K562 (cell line): ENCODE measurements at regions not wholly inside any gene's neighbourhood (a gene's known extent, or its start where the extent isn't known, plus 50 kb on each side); places are given as distances from the start of the nearest gene placed in this dataset.

ENCODE experiments used
- ATAC-seq: fragments of 200-7000 bp; cut with Tn5 transposase; 3 replicates; pipeline ENCODE4 v1.9.1; 2020; ENCODE audit warnings: moderate library complexity
- BruUV-seq: library from RNA; stranded (reverse); fragments of 400-500 nt; replicated peaks from 2 replicates; lab custom pipeline; 2021; lab: Mats Ljungman, UMichigan
- CTCF ChIA-PET: fragments of 300-600 bp; formaldehyde crosslinking; extraction: SDS; loops from one replicate; lab custom pipeline; 2021; ENCODE audit warnings: low intra/inter-chr PET ratio; lab: Yijun Ruan, JAX
- POLR2A ChIA-PET: fragments of 300-600, 350-650 bp; sonication (Branson Sonifier 250); formaldehyde crosslinking; extraction: SDS; loops from one replicate; lab custom pipeline; 2021; ENCODE audit warnings: antibody characterized with exemption, inconsistent platforms; lab: Yijun Ruan, JAX
- DNase-seq, 4 experiments: peaks; one replicate each; pipeline versions ENCODE4 v3.0.0 to v3.0.0-alpha.2; 2011 to 2018; ENCODE audit warnings: low spot score in 3 of 4, mixed read lengths in 3 of 4; ENCODE audit errors: extremely low read depth in 1 of 4
- FAIRE-seq: peaks from 2 replicates; lab custom pipeline; 2011; peaks lifted over from hg19 to GRCh38; lab: Jason Lieb, UNC
- H2AFZ ChIP-seq: 2 replicates; pipeline ENCODE4 v1.6.0; 2011; ENCODE audit warnings: low read depth, low read length, control low read depth, inconsistent platforms
- H3K27ac ChIP-seq: fragments of 200-600 bp; 3 replicates; pipeline ENCODE4 v1.8.0; 2011; ENCODE audit warnings: low read depth, mild to moderate bottlenecking, control low read depth, inconsistent platforms, low read length, moderate library complexity, mixed read lengths; ENCODE audit errors: extremely low read depth
- H3K27me3 ChIP-seq, 2 experiments: fragments of 300-600 bp in 1 of 2; 2 replicates in 1 of 2; 3 replicates in 1 of 2; pipeline versions ENCODE4 v1.6.0 to v1.8.0; 2011; ENCODE audit warnings: inconsistent platforms in 2 of 2, low read length in 2 of 2, mild to moderate bottlenecking in 1 of 2, mixed read lengths in 1 of 2, moderate library complexity in 1 of 2; ENCODE audit not compliant: control insufficient read depth in 2 of 2, insufficient read depth in 2 of 2
- H3K36me3 ChIP-seq: fragments of 300-600 bp; 3 replicates; pipeline ENCODE4 v1.8.0; 2011; ENCODE audit warnings: mild to moderate bottlenecking, low read length, inconsistent platforms; ENCODE audit not compliant: control insufficient read depth, insufficient read depth
- H3K4me1 ChIP-seq, 2 experiments: fragments of 200-600 bp in 1 of 2; replicated peaks in 1 of 2; 2 replicates in 1 of 2; 3 replicates in 1 of 2; pipeline versions ENCODE4 v1.5.1 to v1.8.0; 2011; ENCODE audit warnings: inconsistent platforms in 2 of 2, low read length in 2 of 2, mild to moderate bottlenecking in 1 of 2, mixed read lengths in 1 of 2, moderate library complexity in 1 of 2; ENCODE audit not compliant: control insufficient read depth in 2 of 2, insufficient read depth in 2 of 2
- H3K4me2 ChIP-seq: 2 replicates; pipeline ENCODE4 v1.6.1; 2011; ENCODE audit warnings: low read length, control low read depth, inconsistent platforms, mixed read lengths; ENCODE audit not compliant: insufficient read depth
- H3K4me3 ChIP-seq: fragments of 200-600 bp; sonication (generic), shearing (Covaris generic); 2 replicates; pipeline ENCODE4 v1.5.1; 2016; ENCODE audit warnings: control low read depth, inconsistent platforms
- H3K79me2 ChIP-seq: fragments of 200-600 bp; 3 replicates; pipeline ENCODE4 v1.8.0; 2011; ENCODE audit warnings: low read length, inconsistent platforms; ENCODE audit not compliant: control insufficient read depth, insufficient read depth
- H3K9ac ChIP-seq, 2 experiments: 2 replicates each; pipeline versions ENCODE4 v1.6.0 to v1.6.1; 2011; ENCODE audit warnings: low read depth in 2 of 2, low read length in 2 of 2, control low read depth in 1 of 2, inconsistent platforms in 1 of 2, mild to moderate bottlenecking in 1 of 2, mixed read lengths in 1 of 2; ENCODE audit not compliant: insufficient read depth in 1 of 2
- H3K9me1 ChIP-seq: one replicate; pipeline ENCODE4 v1.6.0; 2011; ENCODE audit warnings: inconsistent platforms, mild to moderate bottlenecking, low read length, moderate library complexity; ENCODE audit not compliant: control insufficient read depth, insufficient read depth
- H3K9me3 ChIP-seq: replicated peaks from 2 replicates; pipeline ENCODE4 v1.5.1; 2011; ENCODE audit warnings: low read depth, low read length, inconsistent platforms; ENCODE audit not compliant: control insufficient read depth, insufficient read depth
- H4K20me1 ChIP-seq: replicated peaks from 2 replicates; pipeline ENCODE4 v1.6.1; 2011; ENCODE audit warnings: low read length, inconsistent platforms, mixed read lengths; ENCODE audit not compliant: control insufficient read depth, insufficient read depth
- CHCHD3 ChIP-seq: fragments of 250-450 bp; sonication (Bioruptor Pico); IDR thresholded peaks from 2 replicates; pipeline ENCODE4 v2.1.2; 2022; ENCODE audit warnings: mild to moderate bottlenecking
- NFRKB ChIP-seq: fragments of 450-650 bp; IDR thresholded peaks from 2 replicates; pipeline ENCODE4 v1.6.1; 2016; ENCODE audit warnings: low read depth
- PHB ChIP-seq: fragments of 250-450 bp; sonication (Bioruptor Pico); IDR thresholded peaks from 2 replicates; pipeline ENCODE4 v1.5.0; 2021
- PHB2 ChIP-seq: fragments of 450-650 bp; IDR thresholded peaks from 2 replicates; pipeline ENCODE4 v1.6.1; 2017; ENCODE audit warnings: low read depth
- PML ChIP-seq: IDR thresholded peaks from 2 replicates; pipeline ENCODE4 v1.6.1; 2012; ENCODE audit warnings: low read length, inconsistent platforms
- PTRF ChIP-seq: fragments of 450-650 bp; IDR thresholded peaks from 2 replicates; pipeline ENCODE4 v1.6.1; 2016; ENCODE audit warnings: mild to moderate bottlenecking, missing genetic modification characterization, missing compliant biosample characterization
- RB1 ChIP-seq: fragments of 450-650 bp; IDR thresholded peaks from 2 replicates; pipeline ENCODE4 v1.6.1; 2017; ENCODE audit warnings: low read depth, mild to moderate bottlenecking
- SAFB2 ChIP-seq: fragments of 200-400 bp; formaldehyde crosslinking; IDR thresholded peaks from 2 replicates; pipeline ENCODE4 v1.6.1; 2018; ENCODE audit warnings: borderline replicate concordance, low read length, low read depth, moderate library complexity; ENCODE audit not compliant: severe bottlenecking
- SMARCA5 ChIP-seq: fragments of 450-650 bp; IDR thresholded peaks from 2 replicates; pipeline ENCODE4 v1.6.1; 2016
- ZNF134 ChIP-seq: fragments of 250-450 bp; sonication (Bioruptor Pico); conservative IDR thresholded peaks from 2 replicates; pipeline ENCODE4 v1.4.0; 2020
- ZNF175 ChIP-seq: fragments of 200-800 bp; sonication (Bioruptor generic); IDR thresholded peaks from 2 replicates; pipeline ENCODE4 v1.6.1; 2016; ENCODE audit warnings: low read depth, mild to moderate bottlenecking, missing genetic modification characterization, missing compliant biosample characterization
- ZNF324 ChIP-seq: fragments of 250-450 bp; sonication (Bioruptor Pico); IDR thresholded peaks from 2 replicates; pipeline ENCODE4 v1.4.0; 2020; ENCODE audit warnings: mild to moderate bottlenecking
- ZSCAN29 ChIP-seq: fragments of 450-650 bp; IDR thresholded peaks from 2 replicates; pipeline ENCODE4 v1.6.1; 2017
- WGBS: fragments of 100-300 bp; shearing (Covaris generic); methylation state at CpG from one replicate; pipeline ENCODE4 v1.1.6; 2016; ENCODE audit warnings: low coverage, mixed read lengths; ENCODE audit not compliant: insufficient coverage; ENCODE audit errors: missing lambda C conversion rate; 5-methylcytosine and 5-hydroxymethylcytosine counted together
- in situ Hi-C: fragments of 300-500 bp; cut with MboI; formaldehyde crosslinking; loops from 4 replicates; pipeline ENCODE4 v1.15.0; 2018; ENCODE audit warnings: inconsistent platforms, mixed read lengths
- intact Hi-C: fragments of 100-400 bp; cut with micrococcal nuclease; formaldehyde crosslinking; loops from 2 replicates; pipeline ENCODE4 v1.14.2; 2022
- TF ChIP-seq, protein P1 (sequence below), 2 experiments: IDR thresholded peaks; 2 replicates each; pipeline ENCODE4 v1.6.1; 2012; ENCODE audit warnings: improper control_type of control experiment in 2 of 2, low read depth in 2 of 2, low read length in 2 of 2, borderline replicate concordance in 1 of 2
- TF ChIP-seq, protein P2 (sequence below), 2 experiments: IDR thresholded peaks; 2 replicates each; pipeline ENCODE4 v1.6.1; 2011; ENCODE audit warnings: borderline replicate concordance in 1 of 2, control low read depth in 1 of 2, low read depth in 1 of 2, low read length in 1 of 2, mild to moderate bottlenecking in 1 of 2, mixed read lengths in 1 of 2, moderate library complexity in 1 of 2; ENCODE audit not compliant: insufficient read depth in 1 of 2, insufficient read length in 1 of 2, poor library complexity in 1 of 2, severe bottlenecking in 1 of 2; ENCODE audit errors: extremely low read depth in 1 of 2
- TF ChIP-seq, protein P3 (sequence below): fragments of 450-650 bp; IDR thresholded peaks from 2 replicates; pipeline ENCODE4 v1.6.1; 2017; ENCODE audit warnings: antibody characterized with exemption
- TF ChIP-seq, protein P4 (sequence below): fragments of 450-650 bp; formaldehyde crosslinking; IDR thresholded peaks from 2 replicates; pipeline ENCODE4 v1.4.0; 2020; ENCODE audit warnings: mild to moderate bottlenecking, moderate library complexity

DNA sequence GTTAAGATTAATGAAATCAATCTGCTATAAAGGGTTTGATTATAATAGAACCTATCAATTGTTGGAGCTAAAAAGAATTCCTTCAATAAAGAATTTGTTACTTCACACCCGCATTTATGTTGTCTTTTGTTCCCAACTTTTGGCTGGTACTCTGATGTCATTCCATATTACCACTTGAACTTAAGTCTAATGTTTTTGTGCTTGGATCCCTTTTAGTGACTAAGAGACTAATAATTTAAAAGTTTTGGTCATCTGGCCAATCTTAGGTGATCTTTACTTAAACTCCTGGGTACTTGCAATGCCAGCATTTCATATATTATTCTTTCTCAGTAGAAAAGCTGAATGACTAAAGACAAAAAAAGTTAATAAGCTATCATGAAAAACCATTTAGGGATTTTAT, 113.0 kb downstream of the TMEM30B start (continued):
- TF ChIP-seq, protein P1, sequence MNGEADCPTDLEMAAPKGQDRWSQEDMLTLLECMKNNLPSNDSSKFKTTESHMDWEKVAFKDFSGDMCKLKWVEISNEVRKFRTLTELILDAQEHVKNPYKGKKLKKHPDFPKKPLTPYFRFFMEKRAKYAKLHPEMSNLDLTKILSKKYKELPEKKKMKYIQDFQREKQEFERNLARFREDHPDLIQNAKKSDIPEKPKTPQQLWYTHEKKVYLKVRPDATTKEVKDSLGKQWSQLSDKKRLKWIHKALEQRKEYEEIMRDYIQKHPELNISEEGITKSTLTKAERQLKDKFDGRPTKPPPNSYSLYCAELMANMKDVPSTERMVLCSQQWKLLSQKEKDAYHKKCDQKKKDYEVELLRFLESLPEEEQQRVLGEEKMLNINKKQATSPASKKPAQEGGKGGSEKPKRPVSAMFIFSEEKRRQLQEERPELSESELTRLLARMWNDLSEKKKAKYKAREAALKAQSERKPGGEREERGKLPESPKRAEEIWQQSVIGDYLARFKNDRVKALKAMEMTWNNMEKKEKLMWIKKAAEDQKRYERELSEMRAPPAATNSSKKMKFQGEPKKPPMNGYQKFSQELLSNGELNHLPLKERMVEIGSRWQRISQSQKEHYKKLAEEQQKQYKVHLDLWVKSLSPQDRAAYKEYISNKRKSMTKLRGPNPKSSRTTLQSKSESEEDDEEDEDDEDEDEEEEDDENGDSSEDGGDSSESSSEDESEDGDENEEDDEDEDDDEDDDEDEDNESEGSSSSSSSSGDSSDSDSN (IDR thresholded peaks at IDR 0.05; ENCODE audit: borderline replicate concordance in 1 of 2, low read depth in 2 of 2, low read length in 2 of 2) = no peak
- TF ChIP-seq SMARCA5 (no peak), ZNF175 (CRISPR knock-in tag) (no peak), ZNF134 (CRISPR knock-in tag) (no peak)
- TF ChIP-seq, all 486 proteins: peak for 0

DNA sequence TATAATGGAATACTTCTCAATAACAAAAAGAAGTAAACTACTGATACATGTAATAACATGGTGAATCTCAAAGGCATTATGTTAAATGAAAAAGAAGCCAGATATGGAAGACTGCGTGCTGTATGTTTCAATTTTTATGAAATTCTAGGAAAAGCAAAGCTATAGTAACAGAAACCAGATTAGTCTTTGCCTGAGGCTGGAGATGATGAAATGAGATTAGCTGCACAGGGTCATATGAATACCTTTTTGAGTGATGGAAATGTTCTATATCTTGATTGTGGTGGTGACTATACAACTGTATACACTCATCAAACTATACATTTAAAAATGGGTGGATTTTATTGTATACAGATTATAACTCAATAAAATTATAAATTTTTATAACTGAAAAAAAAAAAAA, 113.5 kb downstream of the TMEM30B start:
- BruUV-seq = no TSS peak
- no peak for FAIRE-seq
- in situ Hi-C loops = no loop called here
- Histone ChIP-seq H3K36me3 (no peaks in the 10 kb centered on the region), H3K4me1 (no peaks in the 10 kb centered on the region), H3K4me3 (no peak overlapping the region), H4K20me1 (no peaks in the 10 kb centered on the region), H2AFZ (no peak overlapping the region), H3K9me1 (no peaks in the 10 kb centered on the region), H3K9me3 (no peaks in the 10 kb centered on the region), H3K27ac (no peak overlapping the region), H3K4me2 (no peak overlapping the region), H3K27me3 (no peaks in the 10 kb centered on the region), H3K79me2 (no peaks in the 10 kb centered on the region), H3K9ac (no peak overlapping the region)
- 0% methylated on average over 1 of the region's 1 CpG for WGBS
- POLR2A ChIA-PET = interaction anchor here (0.5 kb wide), 1 partner anchor 439 kb away, joined by 4 read pairs; no protein-coding TSS in a partner anchor
- no peak for DNase-seq
- CTCF ChIA-PET = no interaction called here
- intact Hi-C loops = no loop called here
- no peak for ATAC-seq
- TF ChIP-seq PHB (CRISPR knock-in tag) (no peak), NFRKB (no peak), RB1 (no peak), PTRF (tag) (no peak), PHB2 (no peak), PML (no peak), ZSCAN29 (no peak), ZNF324 (CRISPR knock-in tag) (no peak), CHCHD3 (no peak), SAFB2 (no peak)
- TF ChIP-seq, protein P2, sequence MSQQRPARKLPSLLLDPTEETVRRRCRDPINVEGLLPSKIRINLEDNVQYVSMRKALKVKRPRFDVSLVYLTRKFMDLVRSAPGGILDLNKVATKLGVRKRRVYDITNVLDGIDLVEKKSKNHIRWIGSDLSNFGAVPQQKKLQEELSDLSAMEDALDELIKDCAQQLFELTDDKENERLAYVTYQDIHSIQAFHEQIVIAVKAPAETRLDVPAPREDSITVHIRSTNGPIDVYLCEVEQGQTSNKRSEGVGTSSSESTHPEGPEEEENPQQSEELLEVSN (IDR thresholded peaks at IDR 0.05; ENCODE audit: borderline replicate concordance in 1 of 2, extremely low read depth in 1 of 2, insufficient read depth in 1 of 2, insufficient read length in 1 of 2, low read depth in 1 of 2, low read length in 1 of 2, poor library complexity in 1 of 2, severe bottlenecking in 1 of 2) = no peak
- TF ChIP-seq, protein P3, sequence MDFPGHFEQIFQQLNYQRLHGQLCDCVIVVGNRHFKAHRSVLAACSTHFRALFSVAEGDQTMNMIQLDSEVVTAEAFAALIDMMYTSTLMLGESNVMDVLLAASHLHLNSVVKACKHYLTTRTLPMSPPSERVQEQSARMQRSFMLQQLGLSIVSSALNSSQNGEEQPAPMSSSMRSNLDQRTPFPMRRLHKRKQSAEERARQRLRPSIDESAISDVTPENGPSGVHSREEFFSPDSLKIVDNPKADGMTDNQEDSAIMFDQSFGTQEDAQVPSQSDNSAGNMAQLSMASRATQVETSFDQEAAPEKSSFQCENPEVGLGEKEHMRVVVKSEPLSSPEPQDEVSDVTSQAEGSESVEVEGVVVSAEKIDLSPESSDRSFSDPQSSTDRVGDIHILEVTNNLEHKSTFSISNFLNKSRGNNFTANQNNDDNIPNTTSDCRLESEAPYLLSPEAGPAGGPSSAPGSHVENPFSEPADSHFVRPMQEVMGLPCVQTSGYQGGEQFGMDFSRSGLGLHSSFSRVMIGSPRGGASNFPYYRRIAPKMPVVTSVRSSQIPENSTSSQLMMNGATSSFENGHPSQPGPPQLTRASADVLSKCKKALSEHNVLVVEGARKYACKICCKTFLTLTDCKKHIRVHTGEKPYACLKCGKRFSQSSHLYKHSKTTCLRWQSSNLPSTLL = no peak
- TF ChIP-seq, protein P4, sequence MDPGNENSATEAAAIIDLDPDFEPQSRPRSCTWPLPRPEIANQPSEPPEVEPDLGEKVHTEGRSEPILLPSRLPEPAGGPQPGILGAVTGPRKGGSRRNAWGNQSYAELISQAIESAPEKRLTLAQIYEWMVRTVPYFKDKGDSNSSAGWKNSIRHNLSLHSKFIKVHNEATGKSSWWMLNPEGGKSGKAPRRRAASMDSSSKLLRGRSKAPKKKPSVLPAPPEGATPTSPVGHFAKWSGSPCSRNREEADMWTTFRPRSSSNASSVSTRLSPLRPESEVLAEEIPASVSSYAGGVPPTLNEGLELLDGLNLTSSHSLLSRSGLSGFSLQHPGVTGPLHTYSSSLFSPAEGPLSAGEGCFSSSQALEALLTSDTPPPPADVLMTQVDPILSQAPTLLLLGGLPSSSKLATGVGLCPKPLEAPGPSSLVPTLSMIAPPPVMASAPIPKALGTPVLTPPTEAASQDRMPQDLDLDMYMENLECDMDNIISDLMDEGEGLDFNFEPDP = no peak
